ENCODE measurements at regions not wholly inside any gene's neighbourhood (a gene's known extent, or its start where the extent isn't known, plus 50 kb on each side); places are given as distances from the start of the nearest gene placed in this dataset.

DNA sequence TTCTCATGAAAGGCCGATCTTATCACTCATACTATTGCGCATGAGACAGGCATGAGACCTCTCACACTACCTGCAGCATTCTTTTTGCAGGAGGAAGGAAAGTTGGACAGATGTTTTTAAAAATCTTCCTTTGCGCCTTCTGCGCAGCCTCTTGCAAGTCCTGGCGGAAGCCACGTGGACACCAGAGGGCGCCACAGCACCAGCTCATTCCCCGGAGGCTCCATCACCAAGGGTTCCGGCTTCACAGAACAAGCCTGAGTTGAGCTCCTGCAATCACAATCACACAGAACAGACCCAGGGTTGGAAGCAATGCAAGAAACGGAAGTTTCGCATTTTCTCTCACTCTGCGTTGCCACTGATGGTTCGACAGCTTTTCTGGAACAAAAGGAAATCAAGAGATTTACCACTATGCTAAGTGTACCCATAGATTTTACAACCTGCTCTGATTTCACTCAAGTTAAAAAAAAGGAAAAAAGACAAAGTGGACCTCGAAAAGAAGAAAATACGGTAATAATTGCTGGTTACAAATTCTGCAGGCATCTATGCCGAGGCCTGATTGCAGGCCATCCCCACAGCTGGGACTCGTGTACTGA, 304.7 kb upstream of the MSX2 start:
- H3K36me3 Mint-ChIP-seq (ENCODE audit: low read depth), result no peaks in the 10 kb centered on the region
- H3K27me3 Mint-ChIP-seq (ENCODE audit: low read depth), result peaks cover 2% of the 10 kb centered on the region
- ChIA-PET CTCF (interaction anchor here (0.7 to 3.2 kb wide), 17 partner anchors 9 to 1024 kb away, joined by 3 to 64 read pairs (median 3); partner anchors contain the start of gene DRD1), POLR2A (no interaction called here)
- ATAC-seq (peak; percentile 88), DNase-seq (peak; percentile 87)
- H3K4me1 Mint-ChIP-seq (ENCODE audit: low read depth), result peaks cover 10% of the 10 kb centered on the region
- H3K9me3 Mint-ChIP-seq (ENCODE audit: insufficient read depth), result no peaks in the 10 kb centered on the region
- H3K4me3 Mint-ChIP-seq, result no peak overlapping the region
- no peak overlapping the region for H3K27ac Mint-ChIP-seq

DNA sequence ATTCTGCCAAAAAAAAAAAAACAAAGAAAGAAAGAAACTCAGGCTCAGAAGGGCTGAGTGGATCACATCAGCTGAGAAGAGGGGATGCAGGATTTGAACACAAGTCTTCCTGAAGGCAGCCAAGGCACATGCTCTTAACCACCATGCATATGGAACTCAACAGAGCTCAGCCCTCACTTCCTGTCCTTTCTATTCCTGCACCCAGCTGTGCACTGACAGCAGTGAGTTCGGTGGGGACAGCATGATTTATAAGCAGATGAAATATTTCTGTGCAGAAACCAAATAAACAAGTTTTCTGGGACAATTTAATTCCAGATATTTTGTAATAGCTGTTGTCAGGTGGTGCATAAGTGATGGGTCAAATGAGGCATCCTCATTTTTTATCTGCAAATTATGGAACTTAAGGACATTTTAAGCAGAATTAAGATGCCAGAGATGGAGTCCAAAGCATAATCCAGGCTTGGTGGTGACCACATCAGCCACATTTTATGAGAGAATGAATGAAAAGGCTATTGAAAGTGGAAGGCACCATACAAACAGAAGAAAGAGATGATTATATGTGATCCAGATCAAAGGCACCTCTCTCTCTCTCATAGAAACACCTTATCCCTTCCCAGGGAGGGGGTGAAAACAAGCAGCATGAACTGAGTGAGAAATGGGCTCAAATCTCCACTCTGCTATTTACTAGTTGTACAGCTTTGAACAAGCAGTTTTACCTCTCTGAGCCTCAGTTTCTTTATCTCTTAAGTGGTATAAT, 303.6 kb upstream of the MSX2 start:
- H3K4me3 Mint-ChIP-seq, result no peak overlapping the region
- H3K27me3 Mint-ChIP-seq (ENCODE audit: low read depth), result peaks cover 2% of the 10 kb centered on the region
- no peak overlapping the region for H3K27ac Mint-ChIP-seq
- H3K36me3 Mint-ChIP-seq (ENCODE audit: low read depth), result no peaks in the 10 kb centered on the region
- H3K4me1 Mint-ChIP-seq (ENCODE audit: low read depth), result peaks cover 13% of the 10 kb centered on the region
- ChIA-PET POLR2A (no interaction called here), CTCF (interaction anchor here (1.0 to 3.2 kb wide), 9 partner anchors 9 to 515 kb away, joined by 3 to 64 read pairs (median 4); no protein-coding TSS in a partner anchor)
- DNase-seq (no peak), ATAC-seq (no peak)
- H3K9me3 Mint-ChIP-seq (ENCODE audit: insufficient read depth), result no peaks in the 10 kb centered on the region

DNA sequence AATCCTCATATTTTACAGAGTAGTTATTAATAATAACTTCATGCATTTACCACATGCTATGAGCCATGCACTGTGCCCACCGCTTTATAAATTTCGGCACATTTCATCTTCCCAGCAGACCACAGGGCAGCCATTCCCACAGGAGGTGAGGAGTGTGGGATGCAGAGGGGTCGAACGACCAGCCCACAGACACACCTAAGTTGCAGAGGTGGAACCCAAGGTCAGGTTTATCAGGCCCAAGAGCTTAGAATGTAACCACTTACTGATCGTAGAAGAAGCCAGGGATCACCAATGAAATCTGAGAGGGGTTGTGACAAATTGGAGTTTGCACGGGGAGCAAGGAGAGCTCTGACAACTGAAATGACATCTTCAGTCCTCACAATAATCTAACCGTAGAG, 303.0 kb upstream of the MSX2 start:
- H3K9me3 Mint-ChIP-seq (ENCODE audit: insufficient read depth), result no peaks in the 10 kb centered on the region
- ChIA-PET CTCF (interaction anchor here (1.3 to 3.2 kb wide), 2 partner anchors 371 to 372 kb away, joined by 5 to 64 read pairs; no protein-coding TSS in a partner anchor), POLR2A (no interaction called here)
- DNase-seq (no peak), ATAC-seq (no peak)
- H3K27me3 Mint-ChIP-seq (ENCODE audit: low read depth), result peaks cover 2% of the 10 kb centered on the region
- H3K36me3 Mint-ChIP-seq (ENCODE audit: low read depth), result no peaks in the 10 kb centered on the region
- H3K27ac Mint-ChIP-seq, result no peak overlapping the region
- H3K4me1 Mint-ChIP-seq (ENCODE audit: low read depth), result peaks cover 13% of the 10 kb centered on the region
- H3K4me3 Mint-ChIP-seq, result no peak overlapping the region

DNA sequence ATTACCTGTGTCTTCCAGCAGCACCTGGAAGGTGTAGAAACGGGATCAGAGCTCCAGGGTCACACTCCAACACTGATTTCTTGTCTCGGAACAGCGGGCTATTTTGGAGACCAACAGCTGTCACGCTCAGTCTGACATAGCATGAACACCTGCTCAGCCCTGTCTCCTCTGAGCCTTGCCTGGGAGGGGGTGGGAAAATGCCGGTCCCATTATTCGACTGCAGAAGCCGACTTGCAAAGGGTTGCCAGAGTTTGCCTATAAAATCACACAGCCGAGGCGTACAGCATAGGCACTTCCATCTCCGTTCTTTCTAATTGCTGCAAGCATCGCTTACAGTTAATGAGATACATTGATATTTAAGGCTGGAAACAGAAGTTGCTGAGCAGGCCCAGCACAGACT, 300.8 kb upstream of the MSX2 start:
- Mint-ChIP-seq H3K4me3 (no peak overlapping the region), H3K36me3 (ENCODE audit: low read depth) (no peaks in the 10 kb centered on the region), H3K4me1 (ENCODE audit: low read depth) (peaks cover 13% of the 10 kb centered on the region), H3K27me3 (ENCODE audit: low read depth) (peaks cover 2% of the 10 kb centered on the region), H3K9me3 (ENCODE audit: insufficient read depth) (no peaks in the 10 kb centered on the region), H3K27ac (no peak overlapping the region)
- no peak for DNase-seq
- ChIA-PET POLR2A (no interaction called here), CTCF (no interaction called here)
- no peak for ATAC-seq

DNA sequence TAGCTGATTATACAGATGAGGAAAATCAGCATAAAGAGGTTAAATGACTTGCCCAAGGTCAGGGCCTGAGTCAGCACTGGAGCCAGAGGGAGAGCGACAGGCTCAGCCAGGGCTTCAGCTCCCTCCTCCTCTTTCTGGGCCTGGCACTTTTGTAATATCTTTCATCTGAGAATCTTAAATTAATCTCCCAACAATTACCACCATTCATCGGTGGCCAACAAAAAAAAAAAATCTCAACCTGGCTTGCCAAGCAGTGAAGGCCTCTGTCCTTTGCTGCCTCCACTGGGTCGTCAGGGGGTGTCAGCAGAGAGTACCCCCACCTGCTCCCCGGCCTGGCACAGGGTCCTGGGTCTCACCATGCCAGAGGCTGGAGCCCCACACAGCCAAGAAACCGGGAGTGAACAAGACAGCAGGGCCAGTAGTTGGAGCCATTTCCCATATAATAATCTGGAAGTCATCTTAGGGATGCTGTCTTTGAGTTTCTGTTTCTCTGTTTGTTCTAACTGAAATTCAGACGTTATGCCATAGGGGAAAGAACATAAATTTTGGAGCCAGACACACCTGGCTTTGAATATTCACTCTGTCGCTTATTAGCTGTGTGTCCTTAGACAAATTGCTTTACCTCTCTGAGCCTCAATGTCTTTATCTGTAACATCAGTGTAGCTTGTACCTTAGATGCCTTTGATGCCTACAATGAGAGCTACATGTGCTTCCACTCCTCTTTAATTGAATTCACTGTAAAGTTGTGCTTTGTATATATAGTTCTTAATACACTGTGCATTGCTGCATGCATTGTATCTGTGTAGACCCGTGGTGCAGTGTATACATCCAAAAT, 299.9 kb upstream of the MSX2 start:
- POLR2A ChIA-PET, result no interaction called here
- Mint-ChIP-seq H3K4me3 (no peak overlapping the region), H3K27me3 (ENCODE audit: low read depth) (peaks cover under 1% of the 10 kb centered on the region), H3K4me1 (ENCODE audit: low read depth) (peaks cover 5% of the 10 kb centered on the region), H3K27ac (no peak overlapping the region), H3K36me3 (ENCODE audit: low read depth) (no peaks in the 10 kb centered on the region), H3K9me3 (ENCODE audit: insufficient read depth) (no peaks in the 10 kb centered on the region)
- no peak for ATAC-seq
- CTCF ChIA-PET, result no interaction called here
- no peak for DNase-seq

DNA sequence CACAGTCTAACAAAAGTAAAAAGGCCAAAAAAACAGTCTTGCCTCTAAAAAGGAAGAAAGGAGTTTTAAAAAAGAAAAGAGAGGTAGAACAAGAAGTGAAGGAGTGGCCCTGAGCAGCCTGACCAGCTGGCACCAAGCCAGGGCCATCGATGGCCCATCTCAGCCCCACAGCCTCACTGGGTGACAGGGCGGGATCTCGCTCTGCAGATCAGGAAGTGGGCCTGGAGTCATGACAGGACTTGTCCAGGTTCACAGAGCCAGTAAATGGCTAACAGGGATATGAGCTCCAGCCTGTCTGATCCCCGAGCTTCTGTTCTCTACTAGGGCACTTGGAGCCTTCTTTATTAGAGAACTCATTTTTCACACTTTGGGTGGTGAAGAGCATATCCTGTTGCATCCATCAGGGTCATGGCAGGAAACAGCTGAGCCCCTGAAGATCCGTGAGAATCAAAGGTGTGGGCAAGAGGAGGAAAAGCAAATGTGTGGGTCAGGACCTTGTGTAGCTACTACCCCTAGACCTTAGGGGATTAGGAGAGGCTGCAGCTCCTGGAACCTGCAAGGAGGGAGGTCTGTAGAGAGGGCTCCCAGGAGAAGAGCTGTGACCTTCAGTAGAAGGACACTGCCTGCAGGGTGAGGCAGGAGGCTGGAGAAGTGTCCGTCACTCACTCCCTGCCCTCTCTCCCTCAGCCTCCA, 299.0 kb upstream of the MSX2 start:
- no peak for ATAC-seq
- Mint-ChIP-seq H3K9me3 (ENCODE audit: insufficient read depth) (no peaks in the 10 kb centered on the region), H3K27ac (no peak overlapping the region), H3K36me3 (ENCODE audit: low read depth) (no peaks in the 10 kb centered on the region), H3K4me3 (no peak overlapping the region), H3K4me1 (ENCODE audit: low read depth) (peaks cover 3% of the 10 kb centered on the region), H3K27me3 (ENCODE audit: low read depth) (no peaks in the 10 kb centered on the region)
- CTCF ChIA-PET, result no interaction called here
- POLR2A ChIA-PET, result no interaction called here
- DNase-seq, result no peak

DNA sequence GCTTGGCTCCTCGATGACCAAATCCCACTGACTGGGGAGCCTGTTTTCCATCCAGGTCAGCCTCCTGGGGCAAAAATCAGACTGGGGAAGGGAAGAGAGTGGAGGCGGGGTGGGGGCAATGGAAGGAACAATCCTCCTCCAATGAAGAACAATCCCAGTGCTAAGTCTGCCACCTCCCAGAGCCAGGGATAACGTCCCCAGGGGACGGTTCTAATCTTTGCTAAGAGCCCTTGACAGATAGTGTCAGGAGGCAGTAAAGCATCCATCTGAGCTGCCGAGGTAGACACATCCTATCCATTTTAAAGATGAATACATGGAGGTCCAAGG, 298.5 kb upstream of the MSX2 start:
- H3K4me3 Mint-ChIP-seq, result no peak overlapping the region
- H3K27ac Mint-ChIP-seq, result no peak overlapping the region
- H3K36me3 Mint-ChIP-seq (ENCODE audit: low read depth), result no peaks in the 10 kb centered on the region
- DNase-seq (no peak), ATAC-seq (no peak)
- H3K9me3 Mint-ChIP-seq (ENCODE audit: insufficient read depth), result no peaks in the 10 kb centered on the region
- H3K4me1 Mint-ChIP-seq (ENCODE audit: low read depth), result peaks cover 3% of the 10 kb centered on the region
- H3K27me3 Mint-ChIP-seq (ENCODE audit: low read depth), result no peaks in the 10 kb centered on the region
- ChIA-PET POLR2A (no interaction called here), CTCF (no interaction called here)

DNA sequence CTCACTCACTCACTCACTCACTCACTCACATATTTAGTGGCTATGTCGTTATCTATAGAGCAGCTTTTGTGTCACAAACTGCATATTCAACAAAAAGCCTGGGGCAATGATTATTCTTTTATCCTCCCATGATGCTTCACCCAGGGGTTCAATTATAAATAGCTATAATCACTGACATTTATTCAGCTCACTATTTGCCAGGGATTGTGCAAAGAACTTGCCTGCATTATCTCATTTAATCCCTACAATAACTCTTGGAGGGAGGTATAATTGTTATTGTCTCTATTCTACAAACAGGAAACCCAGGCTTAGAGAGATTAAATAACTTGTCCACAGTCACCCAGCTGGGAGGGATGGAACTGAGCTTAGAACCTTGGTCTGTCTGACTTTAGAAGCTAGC, 298.0 kb upstream of the MSX2 start:
- Mint-ChIP-seq H3K27me3 (ENCODE audit: low read depth) (no peaks in the 10 kb centered on the region), H3K4me1 (ENCODE audit: low read depth) (peaks cover 3% of the 10 kb centered on the region), H3K9me3 (ENCODE audit: insufficient read depth) (no peaks in the 10 kb centered on the region), H3K4me3 (no peak overlapping the region), H3K27ac (no peak overlapping the region), H3K36me3 (ENCODE audit: low read depth) (no peaks in the 10 kb centered on the region)
- POLR2A ChIA-PET, result no interaction called here
- CTCF ChIA-PET, result no interaction called here
- no peak for ATAC-seq
- no peak for DNase-seq

DNA sequence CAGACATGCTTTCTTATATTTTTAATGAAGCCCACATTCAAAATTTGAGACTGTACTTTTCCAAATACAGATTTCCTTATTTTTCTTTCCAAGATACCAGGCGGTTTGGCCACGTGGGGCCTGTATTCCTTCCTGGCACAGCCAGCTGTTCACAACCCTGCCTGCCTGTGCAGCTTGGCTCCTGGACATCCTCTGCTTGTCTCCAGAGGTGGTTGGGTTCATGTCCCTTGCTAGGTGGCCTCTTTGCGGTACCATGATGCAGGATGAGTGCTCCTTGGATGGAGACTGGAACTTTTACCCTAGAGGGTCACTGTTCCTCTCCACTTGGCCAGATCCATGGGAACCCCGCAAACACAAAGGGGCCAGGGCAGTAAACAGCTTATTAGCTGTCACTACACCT, 297.5 kb upstream of the MSX2 start:
- H3K9me3 Mint-ChIP-seq (ENCODE audit: insufficient read depth), result no peaks in the 10 kb centered on the region
- ChIA-PET CTCF (no interaction called here), POLR2A (no interaction called here)
- no peak overlapping the region for H3K4me3 Mint-ChIP-seq
- H3K4me1 Mint-ChIP-seq (ENCODE audit: low read depth), result peaks cover 3% of the 10 kb centered on the region
- DNase-seq (no peak), ATAC-seq (no peak)
- no peaks in the 10 kb centered on the region for H3K27me3 Mint-ChIP-seq (ENCODE audit: low read depth)
- H3K27ac Mint-ChIP-seq, result no peak overlapping the region
- H3K36me3 Mint-ChIP-seq (ENCODE audit: low read depth), result no peaks in the 10 kb centered on the region

DNA sequence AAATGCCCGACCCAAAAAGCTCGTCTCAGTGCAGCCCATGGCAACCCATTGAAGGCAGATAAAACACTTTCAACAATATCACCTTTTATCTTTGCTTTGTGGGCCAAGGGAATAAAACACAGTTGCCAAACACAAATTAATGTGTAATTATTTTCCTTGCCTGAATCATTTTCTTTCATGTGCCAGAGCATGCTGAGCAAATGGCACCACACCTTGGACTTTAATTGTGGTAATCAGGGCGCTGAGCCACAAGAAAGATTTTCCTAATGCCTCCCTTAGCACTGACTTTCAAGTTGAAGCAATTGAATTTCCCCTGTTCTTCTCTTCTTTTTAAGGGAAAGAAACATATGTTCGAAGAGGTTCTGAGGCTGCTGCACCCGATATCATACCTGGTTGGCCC, 297.1 kb upstream of the MSX2 start:
- DNase-seq (no peak), ATAC-seq (no peak)
- POLR2A ChIA-PET, result no interaction called here
- CTCF ChIA-PET, result no interaction called here
- Mint-ChIP-seq H3K27me3 (ENCODE audit: low read depth) (no peaks in the 10 kb centered on the region), H3K27ac (no peak overlapping the region), H3K4me3 (no peak overlapping the region), H3K9me3 (ENCODE audit: insufficient read depth) (no peaks in the 10 kb centered on the region), H3K36me3 (ENCODE audit: low read depth) (no peaks in the 10 kb centered on the region), H3K4me1 (ENCODE audit: low read depth) (peaks cover 3% of the 10 kb centered on the region)

DNA sequence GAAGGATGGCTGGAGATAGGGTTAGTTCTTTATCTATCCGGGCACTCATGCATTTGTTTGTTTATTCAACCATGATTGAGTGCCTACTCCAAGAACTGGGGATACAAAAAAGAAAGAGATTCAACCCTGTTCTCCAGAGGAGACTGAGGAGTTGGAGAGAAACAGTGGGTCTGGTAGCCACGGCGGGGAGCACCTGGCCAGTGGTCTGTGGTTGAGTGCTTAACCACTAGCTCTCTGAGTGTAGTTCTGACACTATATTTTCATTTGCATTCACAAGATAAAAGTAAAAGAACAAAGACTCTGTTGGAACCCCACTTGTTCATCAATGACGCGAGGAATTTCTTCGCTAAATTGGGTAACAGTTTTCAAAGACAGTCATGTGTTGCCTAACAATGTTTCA, 295.5 kb upstream of the MSX2 start:
- CTCF ChIA-PET, result interaction anchor here (2.5 kb wide), 1 partner anchor 9 kb away, joined by 15 read pairs; no protein-coding TSS in a partner anchor
- POLR2A ChIA-PET, result no interaction called here
- peaks cover 3% of the 10 kb centered on the region for H3K4me1 Mint-ChIP-seq (ENCODE audit: low read depth)

DNA sequence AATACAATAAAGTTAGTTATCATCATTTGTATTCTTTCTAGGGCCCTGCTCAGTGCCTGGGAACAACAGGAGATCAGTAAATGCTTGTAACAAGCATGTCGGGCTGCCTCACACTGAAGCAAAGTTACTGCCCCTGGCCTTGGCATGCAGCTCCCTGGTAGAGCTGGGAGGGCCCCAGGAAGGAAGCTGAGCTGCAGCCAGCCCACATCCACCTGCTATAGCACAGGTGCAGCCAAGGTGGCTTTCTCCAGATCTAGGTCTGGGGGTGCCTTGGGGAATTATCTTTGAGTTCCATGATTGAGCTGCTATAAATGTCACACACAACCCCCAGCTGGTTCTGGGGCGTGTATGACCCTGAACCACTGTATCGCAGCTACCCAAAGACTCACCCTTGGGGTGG, 293.4 kb upstream of the MSX2 start:
- no peaks in the 10 kb centered on the region for H3K36me3 Mint-ChIP-seq (ENCODE audit: low read depth)
- ATAC-seq (no peak), DNase-seq (no peak)
- no peaks in the 10 kb centered on the region for H3K9me3 Mint-ChIP-seq (ENCODE audit: insufficient read depth)
- POLR2A ChIA-PET, result no interaction called here
- CTCF ChIA-PET, result interaction anchor here (2.5 kb wide), 1 partner anchor 11 kb away, joined by 15 read pairs; no protein-coding TSS in a partner anchor
- no peaks in the 10 kb centered on the region for H3K27me3 Mint-ChIP-seq (ENCODE audit: low read depth)
- H3K4me1 Mint-ChIP-seq (ENCODE audit: low read depth), result no peaks in the 10 kb centered on the region
- H3K4me3 Mint-ChIP-seq, result no peak overlapping the region
- H3K27ac Mint-ChIP-seq, result no peak overlapping the region

More for the DNA sequence above, 295.5 kb upstream of the MSX2 start:
- Mint-ChIP-seq H3K9me3 (ENCODE audit: insufficient read depth) (no peaks in the 10 kb centered on the region), H3K27ac (no peak overlapping the region), H3K27me3 (ENCODE audit: low read depth) (no peaks in the 10 kb centered on the region), H3K4me3 (no peak overlapping the region), H3K36me3 (ENCODE audit: low read depth) (no peaks in the 10 kb centered on the region)
- DNase-seq (no peak), ATAC-seq (no peak)

All from activated CD8-positive, alpha-beta T cell treated with anti-CD3 and anti-CD28 coated beads, Interleukin-2, amount 10 ng/mL, durations not matched to agents 7 days and 5 days (primary cell).